ENCODE measurements at regions not wholly inside any gene's neighbourhood (a gene's known extent, or its start where the extent isn't known, plus 50 kb on each side); places are given as distances from the start of the nearest gene placed in this dataset.

- TF ChIP-seq, protein P1, sequence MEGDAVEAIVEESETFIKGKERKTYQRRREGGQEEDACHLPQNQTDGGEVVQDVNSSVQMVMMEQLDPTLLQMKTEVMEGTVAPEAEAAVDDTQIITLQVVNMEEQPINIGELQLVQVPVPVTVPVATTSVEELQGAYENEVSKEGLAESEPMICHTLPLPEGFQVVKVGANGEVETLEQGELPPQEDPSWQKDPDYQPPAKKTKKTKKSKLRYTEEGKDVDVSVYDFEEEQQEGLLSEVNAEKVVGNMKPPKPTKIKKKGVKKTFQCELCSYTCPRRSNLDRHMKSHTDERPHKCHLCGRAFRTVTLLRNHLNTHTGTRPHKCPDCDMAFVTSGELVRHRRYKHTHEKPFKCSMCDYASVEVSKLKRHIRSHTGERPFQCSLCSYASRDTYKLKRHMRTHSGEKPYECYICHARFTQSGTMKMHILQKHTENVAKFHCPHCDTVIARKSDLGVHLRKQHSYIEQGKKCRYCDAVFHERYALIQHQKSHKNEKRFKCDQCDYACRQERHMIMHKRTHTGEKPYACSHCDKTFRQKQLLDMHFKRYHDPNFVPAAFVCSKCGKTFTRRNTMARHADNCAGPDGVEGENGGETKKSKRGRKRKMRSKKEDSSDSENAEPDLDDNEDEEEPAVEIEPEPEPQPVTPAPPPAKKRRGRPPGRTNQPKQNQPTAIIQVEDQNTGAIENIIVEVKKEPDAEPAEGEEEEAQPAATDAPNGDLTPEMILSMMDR (IDR thresholded peaks at IDR 0.05) = no peak
- no peak for TF ChIP-seq ZFX (IDR thresholded peaks at IDR 0.05; ENCODE audit: borderline replicate concordance)
Observed at GRCh38 chr5:92687821-92688722, 892.9 kb downstream of the NR2F1-AS1 start.
